ENCODE measurements at regions not wholly inside any gene's neighbourhood (a gene's known extent, or its start where the extent isn't known, plus 50 kb on each side); places are given as distances from the start of the nearest gene placed in this dataset.

GRCh38 chr1:238279694-238280380 is 389.1 kb upstream of the ZP4 start:
- no peaks in the 10 kb centered on the region for H3K27me3 ChIP-seq (ENCODE audit: insufficient read depth, low read length, poor library complexity)
- no peaks in the 10 kb centered on the region for H4K20me1 ChIP-seq (ENCODE audit: insufficient read depth, low read length)
- no peak overlapping the region for H2AFZ ChIP-seq (ENCODE audit: low read depth, low read length)
- H3K79me2 ChIP-seq (ENCODE audit: insufficient read depth, low read length), result no peaks in the 10 kb centered on the region
- H3K9me3 ChIP-seq (ENCODE audit: insufficient read depth, low read length, severe bottlenecking), result no peaks in the 10 kb centered on the region
- H3K9ac ChIP-seq (ENCODE audit: low read depth, low read length), result no peak overlapping the region
- ATAC-seq (ENCODE audit: insufficient read depth, low read depth) (no peak), DNase-seq (no peak)
- H3K27ac ChIP-seq (ENCODE audit: low read length), result no peak overlapping the region
- H3K36me3 ChIP-seq (ENCODE audit: insufficient read depth, low read length), result no peaks in the 10 kb centered on the region
- H3K4me1 ChIP-seq (ENCODE audit: insufficient read depth, low read length), result no peaks in the 10 kb centered on the region
- TF ChIP-seq EZH2 (IDR thresholded peaks at IDR 0.05; ENCODE audit: borderline replicate concordance, low read depth, low read length, severe bottlenecking) (no peak), CTCF (IDR thresholded peaks at IDR 0.05; ENCODE audit: borderline replicate concordance, extremely low read depth, low read length, poor library complexity, severe bottlenecking) (no peak)
- no peak overlapping the region for H3K4me3 ChIP-seq (ENCODE audit: low read depth in 1 of 2, low read length in 2 of 2)
- no peak overlapping the region for H3K4me2 ChIP-seq (ENCODE audit: insufficient read depth, low read length)

- Histone ChIP-seq H4K20me1 (ENCODE audit: insufficient read depth, low read length) (no peaks in the 10 kb centered on the region), H3K9ac (ENCODE audit: low read depth, low read length) (no peak overlapping the region), H3K27me3 (ENCODE audit: insufficient read depth, low read length, poor library complexity) (no peaks in the 10 kb centered on the region), H3K4me2 (ENCODE audit: insufficient read depth, low read length) (no peak overlapping the region), H3K79me2 (ENCODE audit: insufficient read depth, low read length) (no peaks in the 10 kb centered on the region), H3K9me3 (ENCODE audit: insufficient read depth, low read length, severe bottlenecking) (no peaks in the 10 kb centered on the region), H3K27ac (ENCODE audit: low read length) (no peak overlapping the region), H3K36me3 (ENCODE audit: insufficient read depth, low read length) (no peaks in the 10 kb centered on the region), H2AFZ (ENCODE audit: low read depth, low read length) (no peak overlapping the region), H3K4me1 (ENCODE audit: insufficient read depth, low read length) (no peaks in the 10 kb centered on the region), H3K4me3 (ENCODE audit: low read depth in 1 of 2, low read length in 2 of 2) (no peak overlapping the region)
- no peak for ATAC-seq (ENCODE audit: insufficient read depth, low read depth)
- DNase-seq, result no peak
- TF ChIP-seq EZH2 (IDR thresholded peaks at IDR 0.05; ENCODE audit: borderline replicate concordance, low read depth, low read length, severe bottlenecking) (no peak), CTCF (IDR thresholded peaks at IDR 0.05; ENCODE audit: borderline replicate concordance, extremely low read depth, low read length, poor library complexity, severe bottlenecking) (no peak)
These were observed 381.4 kb upstream of the ZP4 start for GRCh38 chr1:238272145-238272544.

GRCh38 chr1:238265866-238266265 is 375.1 kb upstream of the ZP4 start:
- no peaks in the 10 kb centered on the region for H3K4me1 ChIP-seq (ENCODE audit: insufficient read depth, low read length)
- no peak overlapping the region for H3K9ac ChIP-seq (ENCODE audit: low read depth, low read length)
- no peak overlapping the region for H3K4me2 ChIP-seq (ENCODE audit: insufficient read depth, low read length)
- no peak overlapping the region for H3K27ac ChIP-seq (ENCODE audit: low read length)
- no peak overlapping the region for H2AFZ ChIP-seq (ENCODE audit: low read depth, low read length)
- no peaks in the 10 kb centered on the region for H3K36me3 ChIP-seq (ENCODE audit: insufficient read depth, low read length)
- H3K4me3 ChIP-seq (ENCODE audit: low read depth in 1 of 2, low read length in 2 of 2), result no peak overlapping the region
- H3K79me2 ChIP-seq (ENCODE audit: insufficient read depth, low read length), result no peaks in the 10 kb centered on the region
- H3K9me3 ChIP-seq (ENCODE audit: insufficient read depth, low read length, severe bottlenecking), result no peaks in the 10 kb centered on the region
- ATAC-seq (ENCODE audit: insufficient read depth, low read depth), result no peak
- no peaks in the 10 kb centered on the region for H3K27me3 ChIP-seq (ENCODE audit: insufficient read depth, low read length, poor library complexity)
- no peak for DNase-seq
- TF ChIP-seq CTCF (IDR thresholded peaks at IDR 0.05; ENCODE audit: borderline replicate concordance, extremely low read depth, low read length, poor library complexity, severe bottlenecking) (no peak), EZH2 (IDR thresholded peaks at IDR 0.05; ENCODE audit: borderline replicate concordance, low read depth, low read length, severe bottlenecking) (no peak)
- H4K20me1 ChIP-seq (ENCODE audit: insufficient read depth, low read length), result no peaks in the 10 kb centered on the region

Measured in DND-41 (cell line).